ENCODE measurements at regions not wholly inside any gene's neighbourhood (a gene's known extent, or its start where the extent isn't known, plus 50 kb on each side); places are given as distances from the start of the nearest gene placed in this dataset.

DNA sequence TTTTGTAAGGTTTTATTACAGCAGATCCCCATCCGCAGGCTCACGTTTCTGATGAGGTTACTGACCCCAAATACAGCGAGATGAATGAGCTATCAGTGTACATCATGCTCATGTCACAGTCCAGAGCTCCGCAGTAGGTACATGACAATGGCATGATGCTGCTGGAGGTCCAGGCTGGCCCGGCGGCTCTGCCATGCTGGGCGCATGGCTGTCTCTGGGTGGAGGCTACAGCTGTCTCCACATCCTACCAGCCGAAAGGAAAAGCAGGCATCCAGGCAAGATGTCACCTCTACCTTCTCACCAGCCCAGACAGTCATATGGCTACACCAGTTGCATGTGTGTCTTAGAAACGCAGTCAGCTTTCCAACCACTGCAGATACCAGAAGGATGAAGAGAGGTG, 90.9 kb upstream of the RNF32 start:
- Histone ChIP-seq H3K9me3 (peaks cover 0 to 7% of the 10 kb centered on the region in 2 donors), H3K4me1 (no peaks in the 10 kb centered on the region), H3K27ac (no peak overlapping the region), H3K27me3 (no peaks in the 10 kb centered on the region), H3K4me3 (no peak overlapping the region), H3K36me3 (no peaks in the 10 kb centered on the region)
- TF ChIP-seq, protein P1, sequence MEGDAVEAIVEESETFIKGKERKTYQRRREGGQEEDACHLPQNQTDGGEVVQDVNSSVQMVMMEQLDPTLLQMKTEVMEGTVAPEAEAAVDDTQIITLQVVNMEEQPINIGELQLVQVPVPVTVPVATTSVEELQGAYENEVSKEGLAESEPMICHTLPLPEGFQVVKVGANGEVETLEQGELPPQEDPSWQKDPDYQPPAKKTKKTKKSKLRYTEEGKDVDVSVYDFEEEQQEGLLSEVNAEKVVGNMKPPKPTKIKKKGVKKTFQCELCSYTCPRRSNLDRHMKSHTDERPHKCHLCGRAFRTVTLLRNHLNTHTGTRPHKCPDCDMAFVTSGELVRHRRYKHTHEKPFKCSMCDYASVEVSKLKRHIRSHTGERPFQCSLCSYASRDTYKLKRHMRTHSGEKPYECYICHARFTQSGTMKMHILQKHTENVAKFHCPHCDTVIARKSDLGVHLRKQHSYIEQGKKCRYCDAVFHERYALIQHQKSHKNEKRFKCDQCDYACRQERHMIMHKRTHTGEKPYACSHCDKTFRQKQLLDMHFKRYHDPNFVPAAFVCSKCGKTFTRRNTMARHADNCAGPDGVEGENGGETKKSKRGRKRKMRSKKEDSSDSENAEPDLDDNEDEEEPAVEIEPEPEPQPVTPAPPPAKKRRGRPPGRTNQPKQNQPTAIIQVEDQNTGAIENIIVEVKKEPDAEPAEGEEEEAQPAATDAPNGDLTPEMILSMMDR (IDR thresholded peaks at IDR 0.05), result no peak
- DNase-seq (no peak), ATAC-seq (no peak)
- intact Hi-C loops (cut with DNase I), result no loop called here

DNA sequence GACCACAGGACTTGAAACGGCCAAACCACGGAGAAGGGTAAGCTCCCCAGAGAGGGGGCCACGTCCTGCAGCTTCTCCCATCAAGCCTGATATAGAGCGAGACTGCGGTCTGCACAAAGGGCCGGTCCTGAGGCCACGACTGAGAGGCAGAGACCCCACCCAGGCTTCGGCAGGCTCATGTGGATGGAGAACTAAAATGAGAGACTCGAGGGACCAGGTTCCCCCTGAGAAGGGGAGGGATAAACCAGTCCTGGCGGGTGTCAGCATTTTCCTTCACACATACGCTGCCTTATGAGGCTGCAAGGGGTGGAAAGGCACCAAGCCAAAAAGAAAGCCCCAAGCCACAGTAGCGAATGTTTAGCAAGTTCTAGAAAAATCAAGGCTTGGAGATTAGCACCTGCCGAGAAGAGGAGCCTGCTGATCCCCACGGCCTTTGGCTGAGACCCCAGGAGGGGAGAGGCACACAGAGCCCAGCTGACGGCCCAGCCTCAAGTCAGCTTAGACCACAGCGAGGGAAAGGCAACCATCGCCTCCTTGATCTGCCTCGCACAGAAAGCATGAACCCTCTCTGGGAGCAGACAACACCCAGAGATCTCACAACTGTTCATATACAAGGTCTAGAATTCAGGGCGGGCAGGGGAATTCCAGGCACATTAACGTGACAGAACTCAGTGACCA, 92.6 kb upstream of the RNF32 start:
- Histone ChIP-seq H3K27ac (no peak overlapping the region), H3K27me3 (no peaks in the 10 kb centered on the region), H3K4me3 (no peak overlapping the region), H3K4me1 (no peaks in the 10 kb centered on the region), H3K9me3 (peaks cover 0 to 7% of the 10 kb centered on the region in 2 donors), H3K36me3 (no peaks in the 10 kb centered on the region)
- intact Hi-C loops (cut with DNase I), result no loop called here
- ATAC-seq, result no peak
- no peak for DNase-seq
- TF ChIP-seq, protein P1 (IDR thresholded peaks at IDR 0.05), result no peak

DNA sequence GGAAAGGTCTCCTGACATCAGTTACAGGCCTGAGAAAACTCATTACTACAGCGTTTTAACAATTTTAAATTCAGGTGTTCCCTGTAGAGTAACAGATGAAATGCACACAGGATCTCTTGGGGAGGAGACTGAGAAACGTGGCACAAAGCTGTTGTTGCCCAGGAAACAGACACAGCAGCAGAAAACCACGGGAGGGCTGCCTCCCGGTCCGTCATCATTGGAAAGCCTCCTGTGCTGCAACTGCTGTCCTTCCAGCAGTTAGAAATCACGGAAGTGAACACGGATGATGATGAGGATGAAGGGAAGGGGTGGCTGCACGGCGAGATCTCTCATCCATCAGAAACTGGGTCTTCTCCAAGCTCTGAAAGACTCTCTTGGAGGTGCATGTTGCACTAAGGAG, 94.6 kb upstream of the RNF32 start:
- TF ChIP-seq, protein P1 (IDR thresholded peaks at IDR 0.05), result no peak
- intact Hi-C loops (cut with DNase I), result no loop called here
- no peak overlapping the region for H3K27ac ChIP-seq
- no peaks in the 10 kb centered on the region for H3K27me3 ChIP-seq
- ATAC-seq, result no peak
- DNase-seq, result no peak
- no peak overlapping the region for H3K4me3 ChIP-seq
- H3K36me3 ChIP-seq, result no peaks in the 10 kb centered on the region
- peaks cover 0 to 7% of the 10 kb centered on the region in 2 donors for H3K9me3 ChIP-seq
- H3K4me1 ChIP-seq, result no peaks in the 10 kb centered on the region

DNA sequence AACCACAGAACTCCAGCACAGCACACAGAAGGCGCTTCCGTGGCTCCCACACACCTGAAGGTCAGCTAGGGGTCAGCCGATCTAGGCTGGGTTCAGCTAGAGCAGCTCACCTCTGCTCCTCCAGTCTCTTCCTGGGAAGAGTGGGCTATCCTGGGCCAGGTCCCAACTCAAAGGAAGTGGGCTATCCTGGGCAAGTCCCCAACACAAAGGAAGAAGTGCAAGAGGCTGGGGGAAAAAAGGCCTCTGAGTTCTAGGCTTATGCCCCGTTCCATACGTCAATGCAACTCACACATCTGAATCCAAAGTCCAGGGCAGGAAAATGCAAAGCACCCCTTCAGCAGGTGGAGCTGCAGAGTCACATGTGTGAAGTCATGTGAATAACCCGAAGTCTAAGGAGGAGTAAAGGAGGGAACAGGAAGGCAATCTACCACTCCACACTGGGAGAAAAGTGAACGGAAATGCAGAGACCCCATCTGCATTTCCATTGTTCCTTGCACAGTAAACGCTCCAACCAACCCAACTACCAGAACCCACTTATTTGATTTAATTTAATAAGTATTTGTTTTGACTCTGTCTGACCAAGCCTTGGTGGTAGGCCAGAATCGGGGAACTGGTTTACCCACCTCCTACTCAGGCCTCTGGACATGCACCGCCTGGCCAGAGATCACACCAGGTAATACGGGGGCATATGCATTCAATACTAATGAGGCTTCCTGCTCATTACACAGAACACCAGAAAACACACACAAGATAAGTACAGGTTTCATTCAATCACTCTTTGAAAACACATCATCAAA, 95.5 kb upstream of the RNF32 start:
- Histone ChIP-seq H3K4me3 (no peak overlapping the region), H3K27me3 (no peaks in the 10 kb centered on the region), H3K36me3 (no peaks in the 10 kb centered on the region), H3K9me3 (peaks cover 0 to 7% of the 10 kb centered on the region in 2 donors), H3K4me1 (no peaks in the 10 kb centered on the region), H3K27ac (no peak overlapping the region)
- intact Hi-C loops (cut with DNase I), result no loop called here
- DNase-seq (no peak), ATAC-seq (no peak)
- TF ChIP-seq, protein P1 (IDR thresholded peaks at IDR 0.05), result no peak

Data from left lung (tissue), 4 donors.